NCI-H510A (cell line): ENCODE measurements at regions not wholly inside any gene's neighbourhood (a gene's known extent, or its start where the extent isn't known, plus 50 kb on each side); places are given as distances from the start of the nearest gene placed in this dataset.
"Not testable (repeated sequence)": the region's sequence is repeated elsewhere in the genome, so short reads cannot be mapped to it uniquely, and the experiment has no call there.

Experiments used
- DNase-seq: peaks from one replicate; lab custom pipeline; 2025; lab: John Stamatoyannopoulos, UW

GRCh38 chr20:8990770-8991169 is 78.1 kb upstream of the PLCB4 start:
- DNase-seq: no peak

GRCh38 chr20:8994045-8994444 is 74.8 kb upstream of the PLCB4 start:
- no peak for DNase-seq

GRCh38 chr20:8995761-8996160 is 73.1 kb upstream of the PLCB4 start:
- no peak for DNase-seq

- no peak for DNase-seq
Measured at GRCh38 chr20:8996817-8997512, 71.9 kb upstream of the PLCB4 start.

GRCh38 chr20:8997701-8998117 is 71.2 kb upstream of the PLCB4 start:
- DNase-seq: no peak

- no peak for DNase-seq
Measured at GRCh38 chr20:9011121-9011520, 57.8 kb upstream of the PLCB4 start.

GRCh38 chr20:9015232-9015983 is 53.5 kb upstream of the PLCB4 start:
- not testable (repeated sequence) for DNase-seq

- no peak for DNase-seq
Measured at GRCh38 chr20:9015984-9016324, 52.9 kb upstream of the PLCB4 start.

- no peak for DNase-seq
Measured at GRCh38 chr20:9018346-9018745, 50.5 kb upstream of the PLCB4 start.
